Duodenal mucosa (tissue), 2 donors: ENCODE measurements at regions not wholly inside any gene's neighbourhood (a gene's known extent, or its start where the extent isn't known, plus 50 kb on each side); places are given as distances from the start of the nearest gene placed in this dataset.

ENCODE experiments used
- H3K27ac ChIP-seq: one replicate; pipeline ENCODE4 v1.7.0; 2013; ENCODE audit warnings: low read depth, low read length
- H3K27me3 ChIP-seq, 2 donors: one replicate each; pipeline ENCODE4 v1.7.0; 2013; ENCODE audit warnings: low read length in 2 of 2, control low read depth in 1 of 2; ENCODE audit not compliant: insufficient read depth in 2 of 2, control insufficient read depth in 1 of 2
- H3K36me3 ChIP-seq, 2 donors: one replicate each; pipeline ENCODE4 v1.7.0; 2013; ENCODE audit warnings: low read length in 2 of 2, control low read depth in 1 of 2; ENCODE audit not compliant: insufficient read depth in 2 of 2, control insufficient read depth in 1 of 2
- H3K4me1 ChIP-seq, 2 donors: one replicate each; pipeline ENCODE4 v1.7.0; 2013; ENCODE audit warnings: low read length in 2 of 2, control low read depth in 1 of 2; ENCODE audit not compliant: insufficient read depth in 2 of 2, control insufficient read depth in 1 of 2
- H3K4me3 ChIP-seq, 2 donors: one replicate each; pipeline ENCODE4 v1.7.0; 2013; ENCODE audit warnings: low read length in 2 of 2, low read depth in 1 of 2
- H3K9ac ChIP-seq, 2 donors: one replicate each; pipeline ENCODE4 v1.7.0; 2013; ENCODE audit warnings: low read length in 2 of 2, low read depth in 1 of 2
- H3K9me3 ChIP-seq, 2 donors: one replicate each; pipeline ENCODE4 v1.7.0; 2013; ENCODE audit warnings: low read length in 2 of 2, control low read depth in 1 of 2; ENCODE audit not compliant: control insufficient read depth in 1 of 2

DNA sequence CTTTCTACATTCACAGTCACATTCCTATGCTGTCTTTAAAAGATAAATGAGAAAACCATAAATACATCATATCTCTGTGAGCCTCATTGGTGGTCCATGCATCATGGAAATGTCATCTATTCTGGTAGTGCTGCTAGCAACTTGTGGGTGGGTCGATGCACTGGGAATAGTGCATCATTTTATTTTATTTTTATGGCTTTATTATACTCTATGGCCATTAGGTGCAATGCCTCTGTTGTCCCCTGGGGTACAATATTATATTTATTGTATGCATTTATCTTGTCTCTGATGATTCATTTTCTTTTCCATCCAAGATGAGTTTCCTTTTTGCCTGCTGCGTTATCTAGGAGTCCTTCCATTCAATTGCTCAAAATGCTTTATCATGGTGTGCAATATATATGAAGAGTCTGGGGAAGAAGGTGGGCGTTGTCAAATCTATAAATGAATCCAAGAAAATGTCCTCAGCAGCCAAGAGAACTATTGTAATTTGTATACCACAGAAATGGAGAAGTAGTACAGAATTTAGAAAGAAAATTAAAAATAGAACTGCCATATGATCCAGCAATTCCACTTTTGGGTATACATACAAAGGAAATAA lies 324.0 kb downstream of the KCNJ2 start:
- H3K9me3 ChIP-seq, result no peaks in the 10 kb centered on the region
- no peak overlapping the region for H3K27ac ChIP-seq
- H3K4me3 ChIP-seq, result no peak overlapping the region
- H3K9ac ChIP-seq, result no peak overlapping the region
- no peaks in the 10 kb centered on the region for H3K27me3 ChIP-seq
- no peaks in the 10 kb centered on the region for H3K36me3 ChIP-seq
- no peaks in the 10 kb centered on the region for H3K4me1 ChIP-seq

DNA sequence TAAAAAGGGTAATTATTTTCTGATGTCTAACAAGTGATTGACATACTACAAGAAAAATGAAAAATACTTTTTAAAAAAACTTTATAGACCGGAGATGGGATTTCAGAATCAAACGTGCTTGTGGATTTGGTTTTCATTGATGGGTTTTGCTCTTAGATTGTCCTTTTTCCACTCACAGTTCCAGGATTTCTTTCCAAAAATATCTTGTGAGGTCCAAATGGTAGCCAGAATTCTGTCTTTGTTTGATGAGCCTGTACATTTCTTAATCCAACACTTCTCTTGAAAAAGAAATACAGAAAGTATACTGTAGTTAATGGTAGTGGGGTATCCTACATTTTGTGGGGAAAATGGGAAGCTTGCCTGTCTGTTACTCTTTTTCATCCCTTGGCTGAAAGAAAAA lies 329.3 kb downstream of the KCNJ2 start:
- H3K27me3 ChIP-seq, result no peaks in the 10 kb centered on the region
- H3K27ac ChIP-seq, result no peak overlapping the region

DNA sequence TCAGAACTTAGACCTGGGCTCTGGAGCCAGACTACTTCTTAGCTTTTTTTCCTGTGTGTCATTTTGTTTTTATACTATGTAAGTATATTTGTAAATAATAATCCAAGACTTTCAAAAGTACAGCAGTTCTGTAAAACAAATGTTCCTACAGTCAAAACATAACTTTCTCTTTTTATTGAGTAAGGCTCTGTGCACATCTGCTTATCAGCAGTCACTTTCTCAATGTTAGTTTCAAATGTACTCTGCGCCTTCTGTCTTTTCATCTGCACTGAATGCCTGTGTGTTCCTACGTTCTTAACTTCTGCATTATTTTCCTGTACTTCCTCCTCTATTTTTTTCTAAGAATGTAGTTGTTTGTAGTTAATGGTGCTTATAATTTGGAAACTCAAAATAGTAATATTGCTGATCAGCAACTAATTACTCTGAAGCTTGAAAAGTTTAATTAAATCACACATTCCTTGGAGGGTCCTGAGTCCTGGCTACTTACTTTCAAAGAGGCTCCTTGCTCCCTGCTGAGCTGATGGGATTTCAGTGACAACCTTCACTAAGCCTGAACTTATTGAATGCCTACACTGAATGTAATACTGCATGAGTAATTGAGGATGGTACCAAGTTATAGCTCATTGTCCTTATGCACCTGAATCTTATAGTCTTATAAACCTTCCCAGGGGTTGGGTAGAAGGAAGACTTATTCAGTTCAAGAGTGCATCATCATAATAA lies 329.9 kb downstream of the KCNJ2 start:
- H3K9me3 ChIP-seq, result no peaks in the 10 kb centered on the region
- no peak overlapping the region for H3K27ac ChIP-seq
- no peaks in the 10 kb centered on the region for H3K4me1 ChIP-seq
- no peaks in the 10 kb centered on the region for H3K36me3 ChIP-seq
- H3K4me3 ChIP-seq, result no peak overlapping the region
- no peak overlapping the region for H3K9ac ChIP-seq
- H3K27me3 ChIP-seq, result no peaks in the 10 kb centered on the region

More for the DNA sequence above, 329.3 kb downstream of the KCNJ2 start:
- Histone ChIP-seq H3K4me3 (no peak overlapping the region), H3K9ac (no peak overlapping the region), H3K36me3 (no peaks in the 10 kb centered on the region), H3K9me3 (no peaks in the 10 kb centered on the region), H3K4me1 (no peaks in the 10 kb centered on the region)

DNA sequence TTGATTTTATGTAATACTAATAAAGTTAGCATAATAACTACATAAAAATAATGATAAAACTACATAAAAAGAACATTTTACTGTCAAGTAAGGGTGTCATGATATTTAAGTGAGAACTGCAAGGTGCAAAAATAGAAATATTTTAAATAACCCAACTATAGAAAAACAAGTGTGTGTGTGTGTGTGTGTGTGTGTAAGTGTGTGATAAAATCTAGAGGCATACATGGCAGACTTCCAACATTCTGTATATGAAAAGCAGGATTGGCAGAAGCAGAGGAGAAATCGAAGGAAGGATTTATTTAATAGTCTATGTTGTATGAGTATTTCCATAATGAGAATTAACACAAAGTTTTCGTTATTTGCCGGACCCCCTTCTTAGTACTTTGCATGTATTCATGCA lies 334.1 kb downstream of the KCNJ2 start:
- no peaks in the 10 kb centered on the region for H3K36me3 ChIP-seq
- H3K27me3 ChIP-seq, result no peaks in the 10 kb centered on the region
- H3K4me1 ChIP-seq, result no peaks in the 10 kb centered on the region
- H3K9me3 ChIP-seq, result no peaks in the 10 kb centered on the region
- H3K4me3 ChIP-seq, result no peak overlapping the region
- no peak overlapping the region for H3K9ac ChIP-seq
- H3K27ac ChIP-seq, result no peak overlapping the region

DNA sequence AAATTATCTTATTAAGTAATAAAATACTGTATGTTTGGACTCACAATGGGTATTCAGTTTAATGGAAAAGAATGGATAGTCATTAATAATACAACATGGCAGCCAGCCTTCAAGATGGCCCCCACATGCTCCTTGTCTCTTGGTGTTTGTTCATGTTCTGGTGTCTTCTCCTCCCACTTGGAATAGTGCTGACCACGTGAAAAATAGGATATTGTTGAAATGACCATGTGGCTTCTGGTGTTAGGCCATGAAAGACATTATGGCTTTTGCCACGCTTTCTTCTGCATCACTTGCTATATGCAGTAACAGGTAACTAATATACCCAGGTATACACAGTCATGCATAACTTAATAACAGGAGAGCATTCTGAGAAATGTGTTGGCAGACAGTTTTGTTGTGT lies 341.0 kb downstream of the KCNJ2 start:
- Histone ChIP-seq H3K27ac (no peak overlapping the region), H3K36me3 (no peaks in the 10 kb centered on the region), H3K9me3 (no peaks in the 10 kb centered on the region), H3K4me3 (no peak overlapping the region), H3K9ac (no peak overlapping the region), H3K27me3 (no peaks in the 10 kb centered on the region), H3K4me1 (no peaks in the 10 kb centered on the region)

DNA sequence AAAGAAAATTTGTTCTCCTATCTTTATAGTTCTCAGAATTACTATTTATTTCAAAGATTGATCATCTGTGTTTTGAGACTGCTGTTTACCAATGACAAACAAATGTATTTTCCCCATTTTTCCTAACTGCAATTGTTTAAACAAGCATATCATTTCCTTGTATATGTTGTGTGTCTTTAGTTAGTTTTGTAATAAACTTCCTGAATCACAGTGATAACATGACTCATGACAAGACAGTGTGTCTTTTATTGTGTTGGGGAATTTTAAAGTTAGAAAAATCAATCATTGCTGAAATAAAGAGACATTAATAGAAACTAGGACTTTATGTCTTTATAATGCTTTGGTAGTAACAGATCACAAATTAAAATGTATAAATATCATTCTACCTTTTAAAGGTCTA lies 348.5 kb downstream of the KCNJ2 start:
- Histone ChIP-seq H3K4me1 (peaks cover 0 to 5% of the 10 kb centered on the region in 2 donors), H3K27me3 (no peaks in the 10 kb centered on the region), H3K36me3 (no peaks in the 10 kb centered on the region), H3K9ac (no peak overlapping the region), H3K27ac (no peak overlapping the region), H3K9me3 (no peaks in the 10 kb centered on the region), H3K4me3 (no peak overlapping the region)

DNA sequence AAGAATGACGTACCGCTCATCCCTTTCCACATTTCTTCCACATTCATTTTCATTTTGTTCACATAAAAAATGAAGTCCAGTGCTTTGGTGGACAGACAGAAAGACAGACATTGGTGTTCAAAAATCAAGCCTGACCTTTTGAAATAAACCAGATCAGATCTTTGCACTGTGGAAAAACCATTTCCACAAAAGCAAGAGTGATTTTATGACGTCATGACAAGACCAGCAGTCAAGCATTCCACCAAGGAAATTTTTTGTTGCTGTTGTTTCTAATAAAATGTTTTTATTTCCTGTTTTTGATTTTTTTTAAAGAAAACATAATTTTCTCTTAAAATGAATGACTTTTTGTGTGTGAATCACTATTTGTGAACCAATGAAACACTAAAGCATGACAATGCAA lies 350.0 kb downstream of the KCNJ2 start:
- no peaks in the 10 kb centered on the region for H3K9me3 ChIP-seq
- H3K36me3 ChIP-seq, result no peaks in the 10 kb centered on the region
- H3K9ac ChIP-seq, result no peak overlapping the region
- peaks cover 0 to 5% of the 10 kb centered on the region in 2 donors for H3K4me1 ChIP-seq
- no peak overlapping the region for H3K27ac ChIP-seq
- no peak overlapping the region for H3K4me3 ChIP-seq
- no peaks in the 10 kb centered on the region for H3K27me3 ChIP-seq

DNA sequence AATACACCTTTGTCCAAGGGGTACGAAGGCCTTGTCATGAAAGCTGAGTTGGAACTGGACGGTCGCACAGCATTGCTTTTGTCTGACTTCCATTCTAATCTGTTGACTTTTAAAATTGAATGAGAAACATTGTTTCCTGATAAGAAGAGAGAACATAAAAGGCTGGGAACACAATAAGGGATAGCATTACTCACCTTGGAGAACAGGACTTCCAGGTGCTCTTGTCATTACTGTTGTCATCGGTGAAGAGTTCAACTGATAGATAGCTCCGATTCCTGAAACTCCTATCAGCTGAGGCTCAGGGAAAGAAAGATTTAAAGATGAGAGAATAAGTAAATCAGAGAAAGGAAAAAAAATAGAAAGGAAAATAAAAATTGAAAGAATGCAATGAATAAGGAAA lies 351.1 kb downstream of the KCNJ2 start:
- Histone ChIP-seq H3K27me3 (no peaks in the 10 kb centered on the region), H3K9me3 (no peaks in the 10 kb centered on the region), H3K27ac (no peak overlapping the region), H3K4me3 (no peak overlapping the region), H3K4me1 (peaks cover 0 to 5% of the 10 kb centered on the region in 2 donors), H3K9ac (no peak overlapping the region), H3K36me3 (no peaks in the 10 kb centered on the region)

DNA sequence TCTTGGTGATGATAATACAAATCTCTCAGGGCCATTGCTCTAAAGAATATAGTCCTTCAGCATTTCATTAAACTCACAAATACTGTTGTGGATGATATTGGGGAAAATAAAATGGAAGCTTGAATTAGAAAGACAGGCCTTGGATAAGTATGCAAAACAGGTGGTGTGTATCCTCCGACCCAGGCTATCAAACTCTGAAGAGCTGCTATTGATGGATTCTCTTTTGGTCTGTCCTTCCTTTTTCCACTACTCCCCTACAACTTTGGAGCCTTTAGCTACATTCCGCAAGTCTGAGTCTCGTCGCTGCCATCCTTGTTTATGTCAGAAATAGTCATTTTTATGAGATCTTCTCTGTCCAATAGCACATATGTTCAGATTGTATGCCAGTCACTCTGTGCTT lies 351.6 kb downstream of the KCNJ2 start:
- Histone ChIP-seq H3K9ac (no peak overlapping the region), H3K27me3 (no peaks in the 10 kb centered on the region), H3K36me3 (no peaks in the 10 kb centered on the region), H3K4me3 (no peak overlapping the region), H3K27ac (no peak overlapping the region), H3K4me1 (peaks cover 0 to 5% of the 10 kb centered on the region in 2 donors), H3K9me3 (no peaks in the 10 kb centered on the region)

DNA sequence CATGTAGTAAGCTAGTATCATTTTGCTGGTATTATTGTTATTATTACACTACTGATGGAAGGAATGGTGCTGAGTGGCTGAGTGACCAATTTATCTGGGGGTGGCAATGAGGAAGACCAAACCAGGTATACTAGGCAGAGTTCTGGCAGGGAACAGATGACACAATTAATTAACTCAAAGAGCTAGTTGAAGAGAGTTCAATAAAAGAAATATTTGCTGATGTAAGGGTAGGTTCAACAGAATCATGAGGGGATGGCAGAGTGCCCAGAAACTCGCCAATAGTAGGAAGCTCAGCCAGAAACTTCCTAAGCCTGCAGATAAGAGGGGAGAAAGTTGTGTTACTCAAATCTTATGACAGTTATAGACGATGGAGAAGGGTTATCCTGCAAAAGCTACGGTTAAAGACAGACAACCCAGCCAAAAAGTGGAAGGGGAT lies 352.5 kb downstream of the KCNJ2 start:
- Histone ChIP-seq H3K4me3 (no peak overlapping the region), H3K36me3 (no peaks in the 10 kb centered on the region), H3K9me3 (no peaks in the 10 kb centered on the region), H3K4me1 (peaks cover 0 to 5% of the 10 kb centered on the region in 2 donors), H3K9ac (no peak overlapping the region), H3K27ac (no peak overlapping the region), H3K27me3 (no peaks in the 10 kb centered on the region)
